ENCODE measurements at regions not wholly inside any gene's neighbourhood (a gene's known extent, or its start where the extent isn't known, plus 50 kb on each side); places are given as distances from the start of the nearest gene placed in this dataset.

- TF ChIP-seq CTCF (IDR thresholded peaks at IDR 0.05) (no peak), POLR2A (IDR thresholded peaks at IDR 0.05) (no peak)
Measured at GRCh38 chr7:83821866-83822265, 172.9 kb upstream of the SEMA3E start.

Measured in stomach (tissue), 4 donors.